ENCODE measurements at regions not wholly inside any gene's neighbourhood (a gene's known extent, or its start where the extent isn't known, plus 50 kb on each side); places are given as distances from the start of the nearest gene placed in this dataset.

- no peak for TF ChIP-seq ZNF8 (CRISPR knock-in tag; IDR thresholded peaks at IDR 0.05)
- no peak for TF ChIP-seq TOX (CRISPR knock-in tag; IDR thresholded peaks at IDR 0.05; ENCODE audit: borderline replicate concordance)
- no peak for TF ChIP-seq ZFP3 (CRISPR knock-in tag; IDR thresholded peaks at IDR 0.05)
- no peak for TF ChIP-seq ESRRG (CRISPR knock-in tag; IDR thresholded peaks at IDR 0.05)
- TF ChIP-seq ZNF70 (CRISPR knock-in tag; IDR thresholded peaks at IDR 0.05) = no peak
- no peak for TF ChIP-seq POU6F1 (CRISPR knock-in tag; IDR thresholded peaks at IDR 0.05; ENCODE audit: borderline replicate concordance, low read depth)
- no peak for TF ChIP-seq ZNF565 (CRISPR knock-in tag; conservative IDR thresholded peaks at IDR 0.05; ENCODE audit: low read depth)
- no peak for TF ChIP-seq ARNTL (CRISPR knock-in tag; IDR thresholded peaks at IDR 0.05; ENCODE audit: borderline replicate concordance, low read depth)
Measured at GRCh38 chr14:103195828-103196615, 72.8 kb downstream of the TNFAIP2 start (continued).

- no peak for ATAC-seq
- TF ChIP-seq RARB (CRISPR knock-in tag; IDR thresholded peaks at IDR 0.05) (no peak), PPARA (CRISPR knock-in tag; IDR thresholded peaks at IDR 0.05; ENCODE audit: borderline replicate concordance) (no peak), ZFP30 (CRISPR knock-in tag; IDR thresholded peaks at IDR 0.05) (no peak), TSHZ2 (CRISPR knock-in tag; IDR thresholded peaks at IDR 0.05) (no peak), POU6F1 (CRISPR knock-in tag; IDR thresholded peaks at IDR 0.05; ENCODE audit: borderline replicate concordance, low read depth) (no peak), PATZ1 (CRISPR knock-in tag; IDR thresholded peaks at IDR 0.05; ENCODE audit: borderline replicate concordance) (no peak), SNAI2 (CRISPR knock-in tag; IDR thresholded peaks at IDR 0.05) (no peak), BACH2 (CRISPR knock-in tag; IDR thresholded peaks at IDR 0.05; ENCODE audit: borderline replicate concordance) (no peak), ZNF565 (CRISPR knock-in tag; conservative IDR thresholded peaks at IDR 0.05; ENCODE audit: low read depth) (no peak), CSRNP3 (CRISPR knock-in tag; IDR thresholded peaks at IDR 0.05) (no peak), ESRRG (CRISPR knock-in tag; IDR thresholded peaks at IDR 0.05) (no peak), ZFP3 (CRISPR knock-in tag; IDR thresholded peaks at IDR 0.05) (no peak), CREB5 (CRISPR knock-in tag; IDR thresholded peaks at IDR 0.05; ENCODE audit: low read depth) (no peak), ISL1 (CRISPR knock-in tag; IDR thresholded peaks at IDR 0.05) (no peak), TOX (CRISPR knock-in tag; IDR thresholded peaks at IDR 0.05; ENCODE audit: borderline replicate concordance) (no peak)
Measured at GRCh38 chr14:103196716-103197115, 73.5 kb downstream of the TNFAIP2 start.
